SU-DHL-6 (cell line): ENCODE measurements at regions not wholly inside any gene's neighbourhood (a gene's known extent, or its start where the extent isn't known, plus 50 kb on each side); places are given as distances from the start of the nearest gene placed in this dataset.

Experiments used
- H2AFZ ChIP-seq: fragments of 200-600 bp; sonication (generic); 2 replicates; pipeline ENCODE4 v1.6.1; 2014; ENCODE audit warnings: low read depth, mild to moderate bottlenecking, moderate library complexity, mixed read lengths, antibody characterized with exemption, low read length; ENCODE audit not compliant: severe bottlenecking
- H3F3A ChIP-seq: fragments of 200-600 bp; shearing (Covaris generic); 2 replicates; pipeline ENCODE4 v1.6.0; 2016; ENCODE audit warnings: antibody characterized with exemption, mild to moderate bottlenecking; ENCODE audit not compliant: insufficient read depth
- H3K27ac ChIP-seq: fragments of 200-600 bp; sonication (generic); 2 replicates; pipeline ENCODE4 v1.5.1; 2016; ENCODE audit warnings: low read depth, mild to moderate bottlenecking, low read length, moderate library complexity, mixed read lengths
- H3K27me3 ChIP-seq: fragments of 200-600 bp; sonication (generic), shearing (Covaris generic); 2 replicates; pipeline ENCODE4 v1.6.0; 2014; ENCODE audit warnings: mild to moderate bottlenecking, low read length
- H3K36me3 ChIP-seq: fragments of 200-600 bp; sonication (generic); 2 replicates; pipeline ENCODE4 v1.6.1; 2014; ENCODE audit warnings: mild to moderate bottlenecking, low read length, mixed read lengths
- H3K4me2 ChIP-seq: fragments of 300-600, 200-600 bp; shearing (Covaris generic), sonication (generic); 2 replicates; pipeline ENCODE4 v1.6.0; 2014; ENCODE audit warnings: low read length, low read depth, mild to moderate bottlenecking; ENCODE audit not compliant: poor library complexity, severe bottlenecking
- H3K4me3 ChIP-seq: fragments of 200-600 bp; sonication (generic); 2 replicates; pipeline ENCODE4 v1.5.1; 2014; ENCODE audit warnings: antibody characterized with exemption, low read length, mild to moderate bottlenecking, mixed read lengths; ENCODE audit not compliant: insufficient read depth, poor library complexity, severe bottlenecking
- H3K79me2 ChIP-seq: fragments of 200-600 bp; sonication (generic); 2 replicates; pipeline ENCODE4 v1.6.1; 2014; ENCODE audit warnings: mild to moderate bottlenecking, low read length, moderate library complexity; ENCODE audit not compliant: insufficient read depth
- H3K9ac ChIP-seq: fragments of 200-600 bp; sonication (generic); 2 replicates; pipeline ENCODE4 v1.7.0; 2014; ENCODE audit warnings: mild to moderate bottlenecking, low read length
- H3K9me2 ChIP-seq: fragments of 200-600 bp; sonication (generic); replicated peaks from 2 replicates; pipeline ENCODE4 v1.6.1; 2014; ENCODE audit warnings: low read length; ENCODE audit not compliant: insufficient read depth
- H3K9me3 ChIP-seq: fragments of 200-600 bp; sonication (generic); 2 replicates; pipeline ENCODE4 v1.6.1; 2014; ENCODE audit warnings: low read length, mixed read lengths; ENCODE audit not compliant: insufficient read depth
- H4K20me1 ChIP-seq: fragments of 200-600 bp; sonication (generic); 2 replicates; pipeline ENCODE4 v1.6.1; 2014; ENCODE audit warnings: low read depth, mild to moderate bottlenecking, antibody characterized with exemption, low read length, moderate library complexity, mixed read lengths
- EZH2phosphoT487 ChIP-seq: fragments of 200-600 bp; sonication (generic), shearing (Covaris generic); conservative IDR thresholded peaks from 2 replicates; pipeline ENCODE4 v1.6.1; 2018; ENCODE audit warnings: mild to moderate bottlenecking, antibody characterized with exemption, low read length, moderate library complexity, mixed read lengths
- TF ChIP-seq, protein P1 (sequence below): fragments of 200-600 bp; sonication (generic); IDR thresholded peaks from one replicate; pipeline ENCODE4 v1.5.1; 2017; ENCODE audit warnings: antibody characterized with exemption, mild to moderate bottlenecking, low read length, moderate library complexity; ENCODE audit not compliant: insufficient read depth, poor library complexity, severe bottlenecking

DNA sequence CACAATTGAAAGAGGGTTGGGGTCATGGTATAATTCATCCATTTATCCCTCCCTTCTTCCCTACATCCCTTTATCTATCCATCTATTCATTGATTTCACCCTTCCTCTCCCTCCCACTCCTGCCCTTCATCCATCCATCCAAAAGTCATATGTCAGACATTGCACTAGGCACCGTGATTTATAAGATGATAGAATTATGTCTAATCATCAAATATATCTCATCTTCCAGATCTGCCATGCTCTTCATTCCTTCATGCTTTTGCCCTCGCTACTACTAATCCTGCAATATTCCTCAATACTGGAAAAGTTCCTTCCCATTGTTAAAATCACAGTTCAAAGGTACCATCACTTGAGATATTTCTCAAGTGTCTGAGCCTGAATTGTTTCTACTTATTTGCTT is 335.2 kb upstream of the CDH11 start:
- Histone ChIP-seq H3K27me3 (no peaks in the 10 kb centered on the region), H3K9me3 (no peaks in the 10 kb centered on the region), H3K79me2 (no peaks in the 10 kb centered on the region), H2AFZ (no peak overlapping the region), H3K9ac (no peak overlapping the region), H3F3A (no peaks in the 10 kb centered on the region), H3K4me2 (no peak overlapping the region), H3K9me2 (no peaks in the 10 kb centered on the region), H3K36me3 (no peaks in the 10 kb centered on the region), H4K20me1 (no peaks in the 10 kb centered on the region), H3K27ac (no peak overlapping the region), H3K4me3 (no peak overlapping the region)
- TF ChIP-seq, protein P1, sequence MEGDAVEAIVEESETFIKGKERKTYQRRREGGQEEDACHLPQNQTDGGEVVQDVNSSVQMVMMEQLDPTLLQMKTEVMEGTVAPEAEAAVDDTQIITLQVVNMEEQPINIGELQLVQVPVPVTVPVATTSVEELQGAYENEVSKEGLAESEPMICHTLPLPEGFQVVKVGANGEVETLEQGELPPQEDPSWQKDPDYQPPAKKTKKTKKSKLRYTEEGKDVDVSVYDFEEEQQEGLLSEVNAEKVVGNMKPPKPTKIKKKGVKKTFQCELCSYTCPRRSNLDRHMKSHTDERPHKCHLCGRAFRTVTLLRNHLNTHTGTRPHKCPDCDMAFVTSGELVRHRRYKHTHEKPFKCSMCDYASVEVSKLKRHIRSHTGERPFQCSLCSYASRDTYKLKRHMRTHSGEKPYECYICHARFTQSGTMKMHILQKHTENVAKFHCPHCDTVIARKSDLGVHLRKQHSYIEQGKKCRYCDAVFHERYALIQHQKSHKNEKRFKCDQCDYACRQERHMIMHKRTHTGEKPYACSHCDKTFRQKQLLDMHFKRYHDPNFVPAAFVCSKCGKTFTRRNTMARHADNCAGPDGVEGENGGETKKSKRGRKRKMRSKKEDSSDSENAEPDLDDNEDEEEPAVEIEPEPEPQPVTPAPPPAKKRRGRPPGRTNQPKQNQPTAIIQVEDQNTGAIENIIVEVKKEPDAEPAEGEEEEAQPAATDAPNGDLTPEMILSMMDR: no peak
- TF ChIP-seq EZH2phosphoT487: no peak

DNA sequence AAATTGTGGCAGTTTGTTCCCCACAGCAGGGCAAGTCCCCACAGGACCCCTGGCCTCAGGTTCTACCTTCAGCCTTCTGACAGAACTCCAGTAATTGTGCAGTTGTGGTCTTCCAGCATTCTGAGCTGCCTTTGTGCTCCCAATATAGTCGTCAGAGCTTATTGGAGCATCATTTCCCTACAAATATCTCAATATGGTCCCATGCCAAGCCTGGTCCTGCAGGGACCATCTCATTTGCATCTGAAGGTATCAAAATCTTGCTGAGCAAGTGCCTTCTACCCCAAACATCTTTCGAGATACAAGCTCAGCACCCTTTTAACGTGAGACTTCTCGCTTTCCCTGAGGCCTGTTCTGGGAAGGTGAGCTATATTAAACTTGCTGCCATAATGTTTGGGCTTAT is 333.9 kb upstream of the CDH11 start:
- no peaks in the 10 kb centered on the region for H3K9me3 ChIP-seq
- no peak overlapping the region for H3K9ac ChIP-seq
- H2AFZ ChIP-seq: no peak overlapping the region
- H3K27me3 ChIP-seq: no peaks in the 10 kb centered on the region
- H3K36me3 ChIP-seq: no peaks in the 10 kb centered on the region
- H4K20me1 ChIP-seq: no peaks in the 10 kb centered on the region
- no peaks in the 10 kb centered on the region for H3K9me2 ChIP-seq
- H3F3A ChIP-seq: no peaks in the 10 kb centered on the region
- no peak for TF ChIP-seq EZH2phosphoT487
- TF ChIP-seq, protein P1: no peak
- H3K79me2 ChIP-seq: no peaks in the 10 kb centered on the region
- no peak overlapping the region for H3K27ac ChIP-seq
- H3K4me2 ChIP-seq: no peak overlapping the region
- no peak overlapping the region for H3K4me3 ChIP-seq

DNA sequence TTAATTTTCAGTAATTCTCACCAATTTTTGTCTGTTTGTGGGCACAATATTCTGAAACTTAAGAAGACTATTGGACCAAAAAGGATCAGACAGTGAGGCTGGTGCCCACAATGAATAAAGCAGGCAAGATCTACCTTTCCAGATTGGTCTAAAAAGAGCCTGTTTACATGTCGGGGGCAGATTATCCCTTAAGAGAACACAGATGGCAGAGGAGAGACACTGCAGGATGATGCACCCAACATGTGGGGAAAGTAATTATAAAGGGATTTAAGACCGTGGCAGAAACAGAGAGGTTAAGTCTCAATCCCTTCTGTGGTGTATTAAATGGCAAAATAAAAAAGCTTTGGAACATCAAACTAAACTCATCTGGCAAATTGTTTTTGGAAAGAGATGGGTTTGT is 331.8 kb upstream of the CDH11 start:
- H3F3A ChIP-seq: no peaks in the 10 kb centered on the region
- H3K4me2 ChIP-seq: no peak overlapping the region
- H4K20me1 ChIP-seq: no peaks in the 10 kb centered on the region
- no peak overlapping the region for H3K27ac ChIP-seq
- H3K79me2 ChIP-seq: no peaks in the 10 kb centered on the region
- H3K4me3 ChIP-seq: no peak overlapping the region
- H3K9ac ChIP-seq: no peak overlapping the region
- H2AFZ ChIP-seq: no peak overlapping the region
- no peaks in the 10 kb centered on the region for H3K9me3 ChIP-seq
- no peaks in the 10 kb centered on the region for H3K9me2 ChIP-seq
- TF ChIP-seq, protein P1: no peak
- no peak for TF ChIP-seq EZH2phosphoT487
- H3K36me3 ChIP-seq: no peaks in the 10 kb centered on the region
- no peaks in the 10 kb centered on the region for H3K27me3 ChIP-seq

DNA sequence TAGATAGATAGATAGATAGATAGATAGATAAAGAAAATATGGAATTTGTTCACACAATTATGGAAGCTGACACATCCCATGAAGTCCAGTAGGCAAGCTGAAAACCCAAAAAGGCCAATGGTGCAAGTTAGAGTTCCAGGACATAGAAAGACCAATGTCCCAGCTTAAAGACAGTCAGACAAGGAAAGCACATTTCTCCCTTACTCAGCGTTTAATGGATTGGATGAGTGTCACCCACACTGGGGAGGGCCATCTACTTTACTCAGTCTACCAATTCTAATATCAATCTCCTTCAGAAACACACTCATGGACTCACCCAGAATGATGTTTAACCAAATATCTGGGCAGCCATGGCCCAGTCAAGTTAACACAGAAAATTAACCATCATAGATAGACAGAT is 327.7 kb upstream of the CDH11 start:
- no peak overlapping the region for H3K9ac ChIP-seq
- H3K79me2 ChIP-seq: no peaks in the 10 kb centered on the region
- H3K36me3 ChIP-seq: no peaks in the 10 kb centered on the region
- H4K20me1 ChIP-seq: no peaks in the 10 kb centered on the region
- H3K27me3 ChIP-seq: no peaks in the 10 kb centered on the region
- H3K9me2 ChIP-seq: no peaks in the 10 kb centered on the region
- no peak overlapping the region for H3K4me2 ChIP-seq
- H2AFZ ChIP-seq: no peak overlapping the region
- no peaks in the 10 kb centered on the region for H3K9me3 ChIP-seq
- H3F3A ChIP-seq: no peaks in the 10 kb centered on the region
- no peak for TF ChIP-seq EZH2phosphoT487
- TF ChIP-seq, protein P1: no peak
- no peak overlapping the region for H3K27ac ChIP-seq
- H3K4me3 ChIP-seq: no peak overlapping the region
